NCI-H510A treated with DMSO at 0.1 percent for 48 hours (cell line): ENCODE measurements at regions not wholly inside any gene's neighbourhood (a gene's known extent, or its start where the extent isn't known, plus 50 kb on each side); places are given as distances from the start of the nearest gene placed in this dataset.
A peak's percentile ranks its signal among the peaks of the same experiment; 100 is the strongest.

ENCODE experiments used
- DNase-seq: peaks from one replicate; lab custom pipeline; 2025; lab: John Stamatoyannopoulos, UW

DNA sequence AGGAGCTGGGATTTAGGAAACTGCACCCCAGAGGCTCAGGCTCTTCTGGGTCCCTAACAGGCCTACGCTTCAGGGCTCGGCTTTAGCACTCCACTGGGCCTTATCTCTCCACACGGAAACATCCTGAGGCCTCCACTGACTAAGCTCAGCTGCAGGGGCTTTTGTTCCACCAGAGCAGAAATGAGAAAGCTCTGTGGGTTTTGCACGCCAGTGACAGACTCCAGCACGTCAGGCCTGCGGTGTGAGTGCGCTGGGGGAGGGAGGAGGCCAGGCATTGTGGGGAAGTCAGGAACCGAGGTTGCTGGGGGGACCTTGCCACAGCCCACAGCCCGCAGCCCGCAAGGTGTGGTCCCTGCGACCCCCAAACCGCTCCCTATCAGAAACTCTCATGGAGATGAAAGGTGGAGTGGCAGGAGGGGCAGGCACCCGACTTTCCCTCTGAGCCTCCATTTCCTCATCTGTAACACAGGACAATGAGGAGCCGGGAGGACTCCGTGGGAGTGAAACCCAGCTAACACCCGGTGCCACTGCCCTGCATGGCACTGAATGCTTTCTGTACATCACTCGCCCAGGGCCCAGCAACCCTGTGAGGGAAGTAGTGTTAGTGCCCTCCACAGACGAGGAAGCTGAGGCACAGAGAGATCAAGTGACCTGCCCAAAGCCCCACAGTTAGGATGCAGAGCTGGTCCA lies 106.5 kb downstream of the TPRA1 start:
- no peak for DNase-seq

GRCh38 chr3:127483005-127483641 lies 107.4 kb downstream of the TPRA1 start:
- no peak for DNase-seq

- DNase-seq: no peak
Measured at GRCh38 chr3:127482216-127483004, 108.1 kb downstream of the TPRA1 start.

DNA sequence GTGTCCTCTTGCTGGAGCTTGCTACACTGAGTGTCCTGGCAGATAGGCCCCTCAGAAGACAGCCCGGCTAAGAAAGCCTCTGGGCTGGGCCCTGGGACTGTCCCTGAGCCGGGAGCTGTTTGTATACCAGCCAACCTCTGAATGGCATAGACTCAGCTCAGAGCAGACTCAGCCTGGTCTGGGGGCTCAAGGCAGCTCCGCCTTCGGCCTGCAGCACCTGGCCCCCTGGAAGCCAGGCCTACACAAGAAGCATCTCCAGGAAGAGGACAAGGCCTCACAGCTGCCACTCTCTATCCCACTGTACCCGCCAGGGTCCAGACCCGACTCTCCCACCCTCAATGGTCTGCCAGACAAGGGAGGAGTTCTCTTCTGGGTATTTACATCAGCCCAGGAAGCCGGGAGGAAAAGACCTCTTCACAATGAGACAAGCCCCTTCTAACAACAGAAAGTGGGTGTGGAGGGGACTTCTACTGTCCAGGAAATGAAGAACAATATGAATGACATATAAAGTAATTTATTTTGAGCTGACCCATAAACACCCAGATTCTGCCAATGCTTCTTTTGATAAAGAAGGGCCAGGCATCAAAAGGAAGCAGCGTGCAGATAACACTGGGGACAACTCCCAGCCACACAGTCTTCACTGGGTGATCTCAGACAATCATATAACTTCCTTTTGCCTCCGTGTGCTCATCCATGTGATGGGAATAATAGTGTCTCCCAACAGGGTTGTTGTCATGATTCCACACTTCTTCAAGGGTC lies 110.2 kb downstream of the TPRA1 start:
- no peak for DNase-seq

- DNase-seq: no peak
Measured at GRCh38 chr3:127479449-127479848, 111.1 kb downstream of the TPRA1 start.

GRCh38 chr3:127478922-127479321 lies 111.6 kb downstream of the TPRA1 start:
- DNase-seq: no peak

DNA sequence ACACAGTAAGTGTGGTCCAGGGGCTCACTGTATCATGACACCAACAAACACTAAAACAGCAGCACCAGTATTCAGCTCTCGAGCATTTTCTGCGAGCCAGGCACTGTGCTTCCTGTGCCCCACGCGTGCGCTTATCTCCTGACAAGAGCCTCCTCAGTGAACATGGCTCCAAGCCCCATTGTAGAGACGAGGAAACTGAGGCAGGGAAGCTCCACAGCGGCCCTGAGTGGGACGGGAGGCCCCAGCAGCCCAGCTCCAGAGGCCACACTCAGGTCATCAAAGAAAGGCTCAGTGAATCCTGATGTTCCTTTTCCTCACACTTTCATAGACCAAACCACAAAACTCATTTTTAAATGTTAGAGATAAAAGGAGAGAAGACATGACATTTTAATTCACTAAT lies 113.1 kb downstream of the TPRA1 start:
- no peak for DNase-seq

GRCh38 chr3:127476936-127477335 lies 113.6 kb downstream of the TPRA1 start:
- DNase-seq: no peak

DNA sequence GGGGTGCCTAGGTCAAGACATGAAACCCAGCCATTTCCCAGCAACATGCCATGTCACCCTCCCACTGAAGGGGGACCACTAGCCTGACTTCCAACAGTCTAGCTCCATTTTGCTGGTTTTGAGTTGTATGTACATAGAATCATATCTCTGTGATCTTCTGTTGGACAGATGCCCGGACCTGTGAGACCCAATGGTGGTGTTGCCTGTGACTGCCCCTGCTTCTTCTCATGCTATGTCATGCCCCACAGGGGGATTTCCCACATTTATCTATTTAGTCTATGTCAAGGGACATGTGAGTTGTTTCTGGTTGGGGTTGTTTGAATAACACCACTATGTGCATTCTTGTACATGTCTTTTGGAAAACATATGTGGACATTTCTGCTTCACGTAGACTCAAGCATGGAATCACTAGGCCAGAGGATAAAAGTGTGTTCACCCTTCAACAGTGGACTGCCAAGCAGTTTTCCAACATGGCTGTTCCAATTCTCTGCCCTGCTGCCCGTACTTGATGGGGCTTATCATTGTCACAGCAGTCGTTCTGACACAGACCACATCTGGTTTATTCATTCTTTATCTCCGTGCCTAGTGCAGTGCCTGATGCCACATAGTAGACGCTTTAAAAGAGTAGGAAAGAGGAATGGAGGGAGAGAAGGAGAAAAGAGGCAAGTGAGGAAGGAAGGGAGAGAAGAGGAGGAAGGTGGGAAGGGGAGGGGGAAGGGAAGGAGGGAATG lies 114.4 kb downstream of the TPRA1 start:
- DNase-seq: no peak

DNA sequence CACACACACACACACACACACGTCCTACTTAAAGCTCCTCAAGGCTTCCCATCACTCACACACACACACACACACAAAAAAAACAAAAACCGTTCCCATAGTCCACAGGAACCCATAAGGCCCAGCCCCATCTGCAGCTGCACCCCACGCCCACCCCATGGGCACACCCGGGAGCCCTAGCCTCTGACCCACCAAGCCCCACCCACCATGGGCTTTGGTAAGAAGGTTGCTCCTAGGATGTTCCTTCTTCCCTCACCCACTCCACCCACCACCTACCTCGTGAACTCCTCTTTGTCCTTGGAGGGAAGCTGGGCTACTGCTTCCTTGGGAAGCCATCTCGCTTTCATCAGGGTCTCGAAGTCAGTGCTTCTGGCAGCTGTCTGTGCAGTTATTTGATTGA lies 115.1 kb downstream of the TPRA1 start:
- no peak for DNase-seq

- peak; percentile 16 for DNase-seq
Measured at GRCh38 chr3:127473244-127474024, 117.1 kb downstream of the TPRA1 start.

GRCh38 chr3:127472506-127472905 lies 118.0 kb downstream of the TPRA1 start:
- DNase-seq: no peak

DNA sequence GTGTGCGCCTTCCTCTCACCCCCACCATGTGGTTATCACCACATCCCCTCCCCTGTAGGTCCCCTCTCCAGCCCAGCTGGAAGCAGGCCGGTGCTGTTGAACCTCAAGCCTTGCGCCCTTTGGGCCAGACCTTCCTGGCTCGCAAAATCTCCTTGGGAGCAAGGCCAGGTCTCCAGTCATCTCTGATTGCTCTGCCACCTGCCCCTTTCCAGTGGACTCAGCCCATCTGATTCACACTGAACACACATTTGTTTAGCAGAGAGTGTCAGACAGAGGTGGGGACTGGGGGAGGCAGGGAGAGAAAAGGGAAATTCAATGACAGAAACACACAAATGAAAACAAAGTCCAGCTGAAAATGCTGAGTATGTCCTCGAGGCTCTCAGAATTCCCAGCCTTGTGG lies 119.4 kb downstream of the TPRA1 start:
- DNase-seq: no peak

DNA sequence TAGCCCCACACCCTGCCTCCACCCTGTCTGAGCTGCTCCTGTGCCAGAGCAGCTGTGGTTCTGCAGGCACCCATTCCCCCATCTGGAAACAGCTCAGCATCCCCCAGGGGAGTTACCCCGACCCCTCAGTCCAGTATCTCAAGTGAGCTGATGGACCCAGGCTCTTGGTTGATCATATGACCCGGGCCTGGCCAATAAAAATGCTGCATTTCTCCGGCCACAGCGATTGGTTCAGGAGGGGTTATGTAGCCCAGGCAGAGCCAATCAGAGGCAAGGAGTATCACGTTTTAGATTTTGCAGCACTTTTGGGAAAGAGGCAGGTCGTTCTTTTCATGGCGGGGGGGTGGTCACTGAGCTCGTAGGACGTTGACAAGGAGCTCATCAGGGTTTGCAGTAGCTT lies 120.8 kb downstream of the TPRA1 start:
- DNase-seq: no peak

GRCh38 chr3:127467391-127467790 lies 123.1 kb downstream of the TPRA1 start:
- DNase-seq: no peak

GRCh38 chr3:127464642-127465041 lies 125.9 kb downstream of the TPRA1 start:
- DNase-seq: no peak

GRCh38 chr3:127462111-127462655 lies 128.3 kb downstream of the TPRA1 start:
- no peak for DNase-seq

DNA sequence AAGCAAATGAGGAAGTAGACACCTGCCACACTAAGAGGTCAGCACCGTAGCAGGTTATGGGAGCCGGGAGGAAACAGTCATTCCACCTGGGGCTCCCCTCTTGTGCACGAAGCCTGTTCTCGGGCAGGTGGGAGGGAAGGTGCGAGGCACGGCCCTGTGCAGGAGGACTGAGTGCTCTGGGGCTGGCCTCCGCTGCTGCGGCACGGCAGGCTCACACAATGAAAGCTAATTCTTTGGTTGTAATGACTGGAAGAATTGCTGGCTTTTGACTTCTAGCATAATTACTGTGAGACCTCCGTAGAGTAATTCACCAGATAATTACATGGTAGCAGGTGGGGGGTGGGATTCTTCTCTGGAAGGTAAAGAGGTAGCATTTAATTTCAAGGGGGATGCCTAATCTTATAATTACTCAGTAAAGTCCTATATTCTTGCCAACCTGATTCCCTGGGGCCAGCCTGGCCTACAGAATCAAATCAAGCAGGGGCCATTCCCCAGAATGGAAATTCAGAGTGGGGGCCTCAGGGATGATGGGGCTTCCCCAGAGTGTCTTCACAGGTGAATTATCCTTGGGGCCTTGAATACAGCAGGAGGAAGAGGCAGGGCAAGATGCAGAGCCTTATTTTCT lies 129.1 kb downstream of the TPRA1 start:
- DNase-seq: no peak

- no peak for DNase-seq
Measured at GRCh38 chr3:127459891-127460290, 130.6 kb downstream of the TPRA1 start.
